IMR-90 (cell line): ENCODE measurements at regions not wholly inside any gene's neighbourhood (a gene's known extent, or its start where the extent isn't known, plus 50 kb on each side); places are given as distances from the start of the nearest gene placed in this dataset.

Source experiments
- CTCF ChIP-seq: conservative IDR thresholded peaks from 2 replicates; pipeline ENCODE4 v1.5.1; 2012; ENCODE audit warnings: mild to moderate bottlenecking, low read depth, low read length, improper control_type of control experiment
- ELK1 ChIP-seq: fragments of 150-350 bp; IDR thresholded peaks from 2 replicates; pipeline ENCODE4 v1.6.1; 2016; ENCODE audit warnings: low read depth, mild to moderate bottlenecking, low read length, moderate library complexity, borderline replicate concordance
- POLR2A ChIP-seq: IDR thresholded peaks from 2 replicates; pipeline ENCODE4 v1.6.1; 2012; ENCODE audit warnings: mild to moderate bottlenecking, low read depth, low read length
- RAD21 ChIP-seq: IDR thresholded peaks from 2 replicates; pipeline ENCODE4 v1.6.1; 2012; ENCODE audit warnings: low read length, improper control_type of control experiment
- RCOR1 ChIP-seq: IDR thresholded peaks from 2 replicates; pipeline ENCODE4 v1.6.1; 2012; ENCODE audit warnings: mild to moderate bottlenecking, low read length, improper control_type of control experiment; ENCODE audit not compliant: insufficient replicate concordance
- SMC3 ChIP-seq: fragments of 150-350 bp; IDR thresholded peaks from 2 replicates; pipeline ENCODE4 v1.6.1; 2016; ENCODE audit warnings: low read depth, mild to moderate bottlenecking, antibody characterized with exemption, low read length, moderate library complexity

- TF ChIP-seq RCOR1, result no peak
- TF ChIP-seq RAD21, result no peak
- TF ChIP-seq CTCF, result no peak
- no peak for TF ChIP-seq POLR2A
- TF ChIP-seq ELK1, result no peak
- TF ChIP-seq SMC3, result no peak
These were observed 499.4 kb upstream of the C16orf82 start for GRCh38 chr16:26567356-26567755.
